Fibroblast of the aortic adventitia (primary cell): ENCODE measurements at regions not wholly inside any gene's neighbourhood (a gene's known extent, or its start where the extent isn't known, plus 50 kb on each side); places are given as distances from the start of the nearest gene placed in this dataset.

Experiments
- DNase-seq: peaks from one replicate; pipeline ENCODE4 v3.0.0-alpha.2; 2010; ENCODE audit warnings: low read depth
- H3K4me3 ChIP-seq: 2 replicates; pipeline ENCODE4 v1.5.1; 2011; ENCODE audit warnings: low read depth, mild to moderate bottlenecking, control low read depth, low read length, moderate library complexity
- TF ChIP-seq, protein P1 (sequence below): IDR thresholded peaks from 2 replicates; pipeline ENCODE4 v1.5.1; 2011; ENCODE audit warnings: mild to moderate bottlenecking, low read length, control low read depth, inconsistent platforms; ENCODE audit not compliant: insufficient read depth

DNA sequence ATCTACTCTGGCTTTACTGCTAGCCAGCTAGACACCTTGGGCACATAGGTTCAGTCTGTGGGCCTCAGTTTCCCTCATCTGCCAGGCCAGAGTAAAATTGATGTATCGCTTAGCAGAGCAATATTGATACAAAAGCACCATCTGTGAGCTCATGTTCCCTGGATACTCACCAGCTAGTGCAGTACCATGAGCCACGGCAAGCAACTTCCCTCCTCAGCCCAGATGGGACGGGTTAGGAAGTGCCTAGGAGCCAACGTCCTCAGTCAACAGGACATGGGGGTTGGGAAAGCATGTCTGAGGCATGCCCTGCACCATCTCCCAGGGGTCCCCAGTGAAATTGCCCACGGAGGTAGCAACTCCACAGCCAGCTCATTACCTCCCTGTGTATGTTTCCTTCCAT lies 258.3 kb downstream of the ANKRD60 start:
- no peak overlapping the region for H3K4me3 ChIP-seq
- DNase-seq = no peak
- TF ChIP-seq, protein P1, sequence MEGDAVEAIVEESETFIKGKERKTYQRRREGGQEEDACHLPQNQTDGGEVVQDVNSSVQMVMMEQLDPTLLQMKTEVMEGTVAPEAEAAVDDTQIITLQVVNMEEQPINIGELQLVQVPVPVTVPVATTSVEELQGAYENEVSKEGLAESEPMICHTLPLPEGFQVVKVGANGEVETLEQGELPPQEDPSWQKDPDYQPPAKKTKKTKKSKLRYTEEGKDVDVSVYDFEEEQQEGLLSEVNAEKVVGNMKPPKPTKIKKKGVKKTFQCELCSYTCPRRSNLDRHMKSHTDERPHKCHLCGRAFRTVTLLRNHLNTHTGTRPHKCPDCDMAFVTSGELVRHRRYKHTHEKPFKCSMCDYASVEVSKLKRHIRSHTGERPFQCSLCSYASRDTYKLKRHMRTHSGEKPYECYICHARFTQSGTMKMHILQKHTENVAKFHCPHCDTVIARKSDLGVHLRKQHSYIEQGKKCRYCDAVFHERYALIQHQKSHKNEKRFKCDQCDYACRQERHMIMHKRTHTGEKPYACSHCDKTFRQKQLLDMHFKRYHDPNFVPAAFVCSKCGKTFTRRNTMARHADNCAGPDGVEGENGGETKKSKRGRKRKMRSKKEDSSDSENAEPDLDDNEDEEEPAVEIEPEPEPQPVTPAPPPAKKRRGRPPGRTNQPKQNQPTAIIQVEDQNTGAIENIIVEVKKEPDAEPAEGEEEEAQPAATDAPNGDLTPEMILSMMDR = no peak

DNA sequence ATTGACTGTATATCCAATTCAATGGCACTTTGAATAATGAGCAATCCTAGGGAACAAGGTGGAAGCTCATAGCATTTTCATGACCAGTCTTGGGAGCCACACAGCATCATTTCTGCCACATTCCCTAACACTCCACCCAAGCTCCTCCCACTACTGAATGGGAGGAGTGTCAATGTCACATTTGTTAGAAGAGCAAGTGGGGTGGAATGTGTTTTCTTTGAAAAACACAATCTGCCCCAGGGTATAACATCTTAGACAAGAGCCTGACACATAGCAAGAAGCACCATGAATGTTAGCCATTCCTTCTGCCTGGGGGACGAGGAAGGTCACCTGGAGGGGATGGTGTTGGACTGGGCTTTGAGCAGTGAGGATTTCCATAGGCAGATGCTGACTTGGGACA lies 258.3 kb upstream of the PMEPA1 start:
- no peak overlapping the region for H3K4me3 ChIP-seq
- no peak for DNase-seq
- TF ChIP-seq, protein P1 = no peak

DNA sequence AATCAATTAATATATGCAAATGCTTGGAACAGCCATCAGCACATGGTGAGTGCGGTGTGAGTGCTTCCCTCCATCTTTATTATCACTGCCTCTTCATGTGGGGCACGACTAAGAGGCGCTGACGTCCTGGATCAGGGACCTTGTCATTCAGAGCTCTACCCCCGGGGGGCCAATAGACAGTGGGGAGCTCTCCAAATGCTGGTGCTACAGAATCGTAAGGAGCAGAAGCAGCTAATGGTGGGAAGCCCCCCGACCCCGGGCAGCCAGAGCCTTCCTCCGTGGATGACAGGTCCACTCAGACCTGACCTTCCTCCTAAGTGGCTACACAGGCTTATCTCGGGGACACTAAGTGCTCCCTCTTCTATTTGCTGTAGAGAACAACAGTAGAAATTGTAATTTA lies 257.5 kb upstream of the PMEPA1 start:
- DNase-seq = no peak
- no peak overlapping the region for H3K4me3 ChIP-seq
- TF ChIP-seq, protein P1 = no peak

DNA sequence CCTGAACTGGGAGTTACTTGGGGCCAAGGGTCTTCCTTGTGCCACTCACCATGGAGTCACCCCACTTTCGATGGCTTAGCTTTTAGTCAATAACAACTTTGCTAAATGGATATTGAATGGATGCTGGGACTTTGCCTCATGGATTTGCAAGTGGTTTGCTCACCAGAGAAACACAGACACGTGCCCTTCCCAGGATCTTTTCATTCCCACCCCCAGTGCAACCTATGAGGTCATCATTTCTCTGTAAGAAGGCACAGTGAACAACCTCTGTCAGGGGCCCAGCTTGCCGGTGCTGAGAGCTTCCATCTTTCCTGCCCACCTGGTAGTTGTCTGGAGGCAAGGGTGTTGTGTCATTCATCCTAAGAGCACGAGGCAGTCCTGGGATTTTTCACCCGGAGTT lies 256.8 kb upstream of the PMEPA1 start:
- no peak for DNase-seq
- H3K4me3 ChIP-seq = no peak overlapping the region
- TF ChIP-seq, protein P1 = no peak

DNA sequence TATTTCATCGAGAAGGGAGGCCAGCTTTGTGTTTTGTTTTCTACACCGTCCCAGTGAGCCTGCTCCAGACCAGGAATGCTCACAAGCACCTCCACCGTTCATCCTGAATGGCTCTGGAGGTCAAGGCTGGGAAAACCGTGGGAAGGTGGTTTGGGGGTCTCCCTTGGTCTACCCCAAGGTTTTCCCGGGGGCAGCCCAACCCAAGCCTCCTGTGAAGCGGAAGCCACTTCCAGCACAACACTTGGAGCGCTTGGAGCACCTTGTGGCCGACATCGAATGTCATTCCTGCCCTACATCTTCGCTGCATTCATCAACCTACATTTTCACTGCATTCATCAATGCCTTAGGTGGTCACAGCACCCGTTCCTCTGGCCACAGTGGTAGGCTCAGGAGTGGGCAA lies 255.6 kb upstream of the PMEPA1 start:
- TF ChIP-seq, protein P1 = no peak
- no peak overlapping the region for H3K4me3 ChIP-seq
- DNase-seq = no peak

DNA sequence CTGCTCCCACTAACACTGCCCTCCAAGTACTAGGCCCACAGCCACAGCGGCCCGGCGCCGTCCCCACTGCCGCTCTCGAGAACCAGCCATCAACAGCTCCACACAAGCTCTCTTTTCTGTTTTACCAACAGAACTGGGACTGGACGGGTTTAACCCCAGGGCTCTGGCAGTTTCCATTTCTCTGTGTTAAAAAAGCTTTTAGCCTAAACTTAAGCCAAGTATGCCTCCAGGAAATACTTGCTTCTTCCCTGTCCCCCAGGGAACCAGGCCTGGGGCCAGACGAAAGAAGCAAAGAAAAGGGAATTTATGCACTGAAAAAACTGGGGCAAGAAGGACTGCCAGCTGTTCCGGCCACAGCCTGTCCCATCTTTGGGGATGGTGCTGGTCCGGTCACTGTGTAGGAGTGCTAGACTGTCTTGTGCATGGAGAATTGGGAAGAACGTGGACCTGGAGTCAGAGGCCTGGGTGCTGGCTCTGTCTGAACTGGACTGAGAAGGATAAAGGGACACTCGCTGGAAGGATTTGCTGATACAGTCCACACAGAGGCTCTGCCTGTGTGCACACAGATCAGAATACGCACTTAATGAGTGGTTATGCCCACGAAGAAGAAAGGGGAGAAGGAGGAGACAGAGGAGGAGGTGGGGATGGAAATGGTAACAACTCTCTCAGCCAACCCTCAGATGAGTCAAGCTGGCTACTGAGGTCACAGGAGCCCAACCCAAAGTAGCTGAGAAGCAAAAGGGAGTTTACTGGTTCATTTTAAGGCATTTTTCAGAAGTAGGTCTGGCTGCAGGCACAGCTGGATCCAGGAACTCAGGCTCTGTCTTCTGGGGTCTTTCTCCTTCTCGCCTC lies 254.4 kb upstream of the PMEPA1 start:
- no peak for DNase-seq
- TF ChIP-seq, protein P1 = no peak
- H3K4me3 ChIP-seq = no peak overlapping the region
